C4-2B (cell line): ENCODE measurements at regions not wholly inside any gene's neighbourhood (a gene's known extent, or its start where the extent isn't known, plus 50 kb on each side); places are given as distances from the start of the nearest gene placed in this dataset.

Source experiments
- ZFX ChIP-seq: fragments of 450-650 bp; IDR thresholded peaks from 2 replicates; pipeline ENCODE4 v1.6.1; 2017
- TF ChIP-seq, protein P1 (sequence below): fragments of 450-650 bp; conservative IDR thresholded peaks from 2 replicates; pipeline ENCODE4 v1.5.1; 2017; ENCODE audit warnings: mild to moderate bottlenecking

DNA sequence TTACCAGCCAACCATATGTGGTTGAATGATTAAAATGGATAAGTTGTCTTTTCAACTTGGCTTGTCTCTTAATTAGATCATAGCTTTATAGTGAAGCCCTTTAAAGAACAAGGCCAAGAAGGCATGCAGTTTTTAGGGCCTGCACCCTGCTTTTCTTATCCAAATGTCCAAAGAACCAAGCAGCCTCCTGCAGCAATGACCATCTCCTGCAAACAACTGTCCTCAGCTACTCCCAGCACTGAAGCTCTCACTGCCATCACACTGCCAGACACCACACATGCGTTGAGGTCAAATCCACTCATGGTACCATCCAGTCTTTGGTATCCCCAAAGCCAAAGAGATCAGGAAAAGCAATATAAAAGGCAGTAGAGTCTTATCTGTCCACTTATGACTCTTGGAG, 210.3 kb downstream of the ACTR3B start:
- TF ChIP-seq, protein P1, sequence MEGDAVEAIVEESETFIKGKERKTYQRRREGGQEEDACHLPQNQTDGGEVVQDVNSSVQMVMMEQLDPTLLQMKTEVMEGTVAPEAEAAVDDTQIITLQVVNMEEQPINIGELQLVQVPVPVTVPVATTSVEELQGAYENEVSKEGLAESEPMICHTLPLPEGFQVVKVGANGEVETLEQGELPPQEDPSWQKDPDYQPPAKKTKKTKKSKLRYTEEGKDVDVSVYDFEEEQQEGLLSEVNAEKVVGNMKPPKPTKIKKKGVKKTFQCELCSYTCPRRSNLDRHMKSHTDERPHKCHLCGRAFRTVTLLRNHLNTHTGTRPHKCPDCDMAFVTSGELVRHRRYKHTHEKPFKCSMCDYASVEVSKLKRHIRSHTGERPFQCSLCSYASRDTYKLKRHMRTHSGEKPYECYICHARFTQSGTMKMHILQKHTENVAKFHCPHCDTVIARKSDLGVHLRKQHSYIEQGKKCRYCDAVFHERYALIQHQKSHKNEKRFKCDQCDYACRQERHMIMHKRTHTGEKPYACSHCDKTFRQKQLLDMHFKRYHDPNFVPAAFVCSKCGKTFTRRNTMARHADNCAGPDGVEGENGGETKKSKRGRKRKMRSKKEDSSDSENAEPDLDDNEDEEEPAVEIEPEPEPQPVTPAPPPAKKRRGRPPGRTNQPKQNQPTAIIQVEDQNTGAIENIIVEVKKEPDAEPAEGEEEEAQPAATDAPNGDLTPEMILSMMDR = no peak
- no peak for TF ChIP-seq ZFX
